ENCODE measurements at regions not wholly inside any gene's neighbourhood (a gene's known extent, or its start where the extent isn't known, plus 50 kb on each side); places are given as distances from the start of the nearest gene placed in this dataset.

DNA sequence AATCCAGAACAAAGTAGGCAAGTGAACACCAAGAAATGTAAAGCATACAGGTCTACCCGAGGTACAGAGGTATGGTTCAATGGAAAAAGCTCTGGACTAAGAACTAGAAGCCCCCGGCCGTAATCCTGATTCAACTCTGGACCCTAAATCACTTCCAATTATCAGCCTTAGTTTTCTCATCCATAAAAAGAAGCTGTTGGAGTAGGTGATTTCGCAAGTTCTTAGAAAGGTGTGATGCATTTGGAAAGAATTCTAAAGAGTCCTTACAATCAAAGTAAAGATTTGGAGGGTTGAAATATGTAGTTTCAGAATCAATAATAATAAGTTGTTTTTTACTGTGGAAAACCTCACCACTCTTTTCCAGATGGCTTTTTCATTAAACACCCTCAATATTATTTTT, 622.1 kb upstream of the ID2 start:
- no peak overlapping the region for H2AFZ ChIP-seq (ENCODE audit: low read length)
- H3K9me3 ChIP-seq (ENCODE audit: insufficient read depth, low read depth, low read length), result no peaks in the 10 kb centered on the region; the same call in 1 of the 2 replicates
- no peaks in the 10 kb centered on the region for H3K27me3 ChIP-seq (ENCODE audit: insufficient read depth, low read length, poor library complexity, severe bottlenecking)
- H3K79me2 ChIP-seq (ENCODE audit: insufficient read depth, low read length), result no peaks in the 10 kb centered on the region
- no peaks in the 10 kb centered on the region for H4K20me1 ChIP-seq (ENCODE audit: insufficient read depth, low read length, poor library complexity, severe bottlenecking)
- H3K4me3 ChIP-seq (ENCODE audit: low read length, poor library complexity, severe bottlenecking), result no peak overlapping the region
- TF ChIP-seq, protein P1, sequence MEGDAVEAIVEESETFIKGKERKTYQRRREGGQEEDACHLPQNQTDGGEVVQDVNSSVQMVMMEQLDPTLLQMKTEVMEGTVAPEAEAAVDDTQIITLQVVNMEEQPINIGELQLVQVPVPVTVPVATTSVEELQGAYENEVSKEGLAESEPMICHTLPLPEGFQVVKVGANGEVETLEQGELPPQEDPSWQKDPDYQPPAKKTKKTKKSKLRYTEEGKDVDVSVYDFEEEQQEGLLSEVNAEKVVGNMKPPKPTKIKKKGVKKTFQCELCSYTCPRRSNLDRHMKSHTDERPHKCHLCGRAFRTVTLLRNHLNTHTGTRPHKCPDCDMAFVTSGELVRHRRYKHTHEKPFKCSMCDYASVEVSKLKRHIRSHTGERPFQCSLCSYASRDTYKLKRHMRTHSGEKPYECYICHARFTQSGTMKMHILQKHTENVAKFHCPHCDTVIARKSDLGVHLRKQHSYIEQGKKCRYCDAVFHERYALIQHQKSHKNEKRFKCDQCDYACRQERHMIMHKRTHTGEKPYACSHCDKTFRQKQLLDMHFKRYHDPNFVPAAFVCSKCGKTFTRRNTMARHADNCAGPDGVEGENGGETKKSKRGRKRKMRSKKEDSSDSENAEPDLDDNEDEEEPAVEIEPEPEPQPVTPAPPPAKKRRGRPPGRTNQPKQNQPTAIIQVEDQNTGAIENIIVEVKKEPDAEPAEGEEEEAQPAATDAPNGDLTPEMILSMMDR (conservative IDR thresholded peaks at IDR 0.05; ENCODE audit: low read length), result no peak
- no peak for TF ChIP-seq EZH2phosphoT487 (IDR thresholded peaks at IDR 0.05; ENCODE audit: borderline replicate concordance)
- H3K4me2 ChIP-seq (ENCODE audit: low read depth, low read length, poor library complexity, severe bottlenecking), result no peak overlapping the region
- H3K9me2 ChIP-seq (replicated peaks; ENCODE audit: low read depth, low read length), result no peaks in the 10 kb centered on the region
- no peaks in the 10 kb centered on the region for H3K36me3 ChIP-seq (ENCODE audit: insufficient read depth, low read length)
- H3F3A ChIP-seq (ENCODE audit: low read depth), result no peaks in the 10 kb centered on the region
- H3K4me1 ChIP-seq (ENCODE audit: insufficient read depth, low read length, poor library complexity, severe bottlenecking), result peaks cover 2% of the 10 kb centered on the region
- H3K9ac ChIP-seq (ENCODE audit: low read depth, low read length, poor library complexity, severe bottlenecking), result no peak overlapping the region

- TF ChIP-seq, protein P1 (conservative IDR thresholded peaks at IDR 0.05; ENCODE audit: low read length), result no peak
- no peak for TF ChIP-seq EZH2phosphoT487 (IDR thresholded peaks at IDR 0.05; ENCODE audit: borderline replicate concordance)
- no peaks in the 10 kb centered on the region for H3K79me2 ChIP-seq (ENCODE audit: insufficient read depth, low read length)
- H3K9me2 ChIP-seq (replicated peaks; ENCODE audit: low read depth, low read length), result no peaks in the 10 kb centered on the region
- no peaks in the 10 kb centered on the region; the same call in 1 of the 2 replicates for H3K9me3 ChIP-seq (ENCODE audit: insufficient read depth, low read depth, low read length)
- no peaks in the 10 kb centered on the region for H3K4me1 ChIP-seq (ENCODE audit: insufficient read depth, low read length, poor library complexity, severe bottlenecking)
- H3K4me2 ChIP-seq (ENCODE audit: low read depth, low read length, poor library complexity, severe bottlenecking), result no peak overlapping the region
- no peak overlapping the region for H3K4me3 ChIP-seq (ENCODE audit: low read length, poor library complexity, severe bottlenecking)
- no peak overlapping the region for H3K9ac ChIP-seq (ENCODE audit: low read depth, low read length, poor library complexity, severe bottlenecking)
- H2AFZ ChIP-seq (ENCODE audit: low read length), result no peak overlapping the region
- H3F3A ChIP-seq (ENCODE audit: low read depth), result no peaks in the 10 kb centered on the region
- H3K27me3 ChIP-seq (ENCODE audit: insufficient read depth, low read length, poor library complexity, severe bottlenecking), result no peaks in the 10 kb centered on the region
- H4K20me1 ChIP-seq (ENCODE audit: insufficient read depth, low read length, poor library complexity, severe bottlenecking), result no peaks in the 10 kb centered on the region
- H3K36me3 ChIP-seq (ENCODE audit: insufficient read depth, low read length), result no peaks in the 10 kb centered on the region
These were observed 620.6 kb upstream of the ID2 start for GRCh38 chr2:8061219-8061618.

DNA sequence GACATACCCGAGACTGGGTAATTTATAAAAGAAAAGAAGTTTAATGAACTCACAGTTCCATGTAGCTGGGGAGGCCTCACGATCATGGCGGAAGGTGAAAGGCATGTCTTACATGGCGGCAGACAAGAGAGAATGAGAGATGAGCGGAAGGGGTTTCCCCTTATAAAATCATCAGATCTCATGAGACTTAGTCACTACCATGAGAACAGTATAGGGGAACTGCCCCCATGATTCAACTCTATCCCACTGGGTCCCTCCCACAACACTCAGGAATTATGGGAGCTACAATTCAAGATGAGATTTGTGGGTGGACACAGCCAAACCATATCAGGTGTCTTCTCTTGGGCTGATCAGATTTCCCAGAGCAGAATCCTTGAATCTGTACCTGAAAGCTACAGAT, 617.3 kb upstream of the ID2 start:
- Histone ChIP-seq H3K9me2 (replicated peaks; ENCODE audit: low read depth, low read length) (no peaks in the 10 kb centered on the region), H3K9ac (ENCODE audit: low read depth, low read length, poor library complexity, severe bottlenecking) (no peak overlapping the region), H3K4me3 (ENCODE audit: low read length, poor library complexity, severe bottlenecking) (no peak overlapping the region), H3K4me1 (ENCODE audit: insufficient read depth, low read length, poor library complexity, severe bottlenecking) (no peaks in the 10 kb centered on the region), H3K4me2 (ENCODE audit: low read depth, low read length, poor library complexity, severe bottlenecking) (no peak overlapping the region), H3K9me3 (ENCODE audit: insufficient read depth, low read depth, low read length) (no peaks in the 10 kb centered on the region; the same call in 1 of the 2 replicates), H3K36me3 (ENCODE audit: insufficient read depth, low read length) (no peaks in the 10 kb centered on the region), H3K79me2 (ENCODE audit: insufficient read depth, low read length) (no peaks in the 10 kb centered on the region), H3K27me3 (ENCODE audit: insufficient read depth, low read length, poor library complexity, severe bottlenecking) (no peaks in the 10 kb centered on the region), H4K20me1 (ENCODE audit: insufficient read depth, low read length, poor library complexity, severe bottlenecking) (no peaks in the 10 kb centered on the region), H2AFZ (ENCODE audit: low read length) (no peak overlapping the region), H3F3A (ENCODE audit: low read depth) (no peaks in the 10 kb centered on the region)
- TF ChIP-seq, protein P1 (conservative IDR thresholded peaks at IDR 0.05; ENCODE audit: low read length), result no peak
- TF ChIP-seq EZH2phosphoT487 (IDR thresholded peaks at IDR 0.05; ENCODE audit: borderline replicate concordance), result no peak

Data from Loucy (cell line).